GM21825 (cell line): ENCODE measurements at regions not wholly inside any gene's neighbourhood (a gene's known extent, or its start where the extent isn't known, plus 50 kb on each side); places are given as distances from the start of the nearest gene placed in this dataset.
"Not testable (repeated sequence)": the region's sequence is repeated elsewhere in the genome, so short reads cannot be mapped to it uniquely, and the experiment has no call there.

Experiments used
- ATAC-seq: cut with Tn5 transposase; IDR thresholded peaks from one replicate; pipeline ENCODE4 v1.9.1; 2021; ENCODE audit warnings: mild to moderate bottlenecking, moderate library complexity; ENCODE audit not compliant: unreplicated experiment

GRCh38 chr5:167918184-167918812 is 373.1 kb upstream of the WWC1 start:
- no peak for ATAC-seq

- ATAC-seq = no peak
Observed at GRCh38 chr5:167918813-167919483, 372.5 kb upstream of the WWC1 start.

DNA sequence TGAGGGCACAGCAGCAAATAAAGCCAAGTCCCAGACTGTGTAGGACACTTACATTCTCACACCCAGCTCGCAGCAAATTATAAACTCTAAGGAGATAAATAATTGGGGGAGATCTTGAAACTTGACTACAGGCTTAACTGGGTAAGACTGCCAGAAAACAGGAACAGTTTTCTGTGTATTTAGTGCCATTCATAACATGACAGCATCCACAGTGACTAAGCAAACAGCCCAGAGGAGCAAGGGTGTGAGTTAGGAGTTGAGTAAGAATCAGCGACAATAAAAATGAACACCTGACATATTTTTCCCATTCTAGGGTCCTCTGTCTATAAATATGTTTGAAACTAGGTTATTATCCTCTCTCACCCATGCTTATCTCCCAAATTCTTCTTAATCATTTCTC is 370.9 kb upstream of the WWC1 start:
- ATAC-seq = no peak

DNA sequence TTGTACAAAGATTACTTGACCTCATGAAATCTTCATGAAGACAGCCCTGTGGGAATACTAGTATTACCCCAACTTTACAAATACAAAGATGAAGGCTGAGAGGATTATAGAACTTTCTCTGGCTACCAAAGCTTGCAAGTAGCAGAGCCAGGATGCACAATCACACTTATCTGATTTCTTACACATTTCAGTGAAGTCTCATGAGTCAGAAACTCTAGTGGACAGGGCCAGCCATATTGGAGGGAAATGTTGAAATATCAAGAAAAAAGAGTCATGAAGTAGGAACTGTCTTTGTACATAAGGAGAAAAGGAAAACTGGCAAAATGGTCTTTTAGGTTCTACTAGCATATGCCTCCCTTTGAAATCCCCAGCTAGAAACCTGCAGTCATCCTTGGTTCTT is 369.6 kb upstream of the WWC1 start:
- ATAC-seq = no peak

DNA sequence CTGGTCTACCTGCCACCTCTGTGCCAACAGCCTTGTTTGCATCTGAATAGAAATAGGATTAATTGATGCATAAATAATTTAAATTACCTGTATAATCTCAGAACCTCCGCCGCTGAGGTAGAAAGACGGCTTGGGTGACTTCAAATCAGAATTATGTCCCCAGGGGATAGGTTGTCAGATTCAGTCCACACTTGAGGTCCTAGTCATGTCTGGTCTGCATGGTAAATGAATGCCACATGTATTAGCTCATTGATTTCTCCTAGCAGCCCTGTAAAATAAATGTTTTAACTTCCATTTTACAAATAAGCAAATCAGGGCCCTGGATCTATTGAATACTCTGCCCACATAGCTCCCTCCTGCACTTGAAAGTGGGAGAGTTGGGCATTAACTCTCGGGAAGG is 368.0 kb upstream of the WWC1 start:
- no peak for ATAC-seq

GRCh38 chr5:167929841-167930240 is 361.6 kb upstream of the WWC1 start:
- no peak for ATAC-seq

DNA sequence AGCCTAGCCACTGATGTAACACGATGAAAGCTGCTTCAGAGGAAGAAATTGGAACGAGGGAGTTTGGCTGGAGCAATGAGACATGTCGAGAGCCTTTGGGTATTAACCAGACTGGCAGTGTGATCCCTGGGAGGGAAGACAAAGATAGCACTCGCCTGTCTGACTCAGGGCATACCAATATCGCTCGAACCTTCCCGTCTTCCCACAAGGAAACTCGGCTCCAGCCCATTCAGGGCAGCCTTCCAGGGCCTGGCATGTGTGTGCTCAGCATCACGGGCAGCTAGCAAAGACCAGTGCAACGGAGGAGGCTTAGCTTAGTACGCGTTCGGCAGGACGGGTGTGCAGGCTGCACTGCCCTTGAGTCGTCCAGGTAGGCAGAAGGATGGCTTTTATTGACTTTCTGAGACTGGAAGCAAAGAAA is 356.9 kb upstream of the WWC1 start:
- ATAC-seq = no peak

- no peak for ATAC-seq
Observed at GRCh38 chr5:167936022-167936421, 355.4 kb upstream of the WWC1 start.

DNA sequence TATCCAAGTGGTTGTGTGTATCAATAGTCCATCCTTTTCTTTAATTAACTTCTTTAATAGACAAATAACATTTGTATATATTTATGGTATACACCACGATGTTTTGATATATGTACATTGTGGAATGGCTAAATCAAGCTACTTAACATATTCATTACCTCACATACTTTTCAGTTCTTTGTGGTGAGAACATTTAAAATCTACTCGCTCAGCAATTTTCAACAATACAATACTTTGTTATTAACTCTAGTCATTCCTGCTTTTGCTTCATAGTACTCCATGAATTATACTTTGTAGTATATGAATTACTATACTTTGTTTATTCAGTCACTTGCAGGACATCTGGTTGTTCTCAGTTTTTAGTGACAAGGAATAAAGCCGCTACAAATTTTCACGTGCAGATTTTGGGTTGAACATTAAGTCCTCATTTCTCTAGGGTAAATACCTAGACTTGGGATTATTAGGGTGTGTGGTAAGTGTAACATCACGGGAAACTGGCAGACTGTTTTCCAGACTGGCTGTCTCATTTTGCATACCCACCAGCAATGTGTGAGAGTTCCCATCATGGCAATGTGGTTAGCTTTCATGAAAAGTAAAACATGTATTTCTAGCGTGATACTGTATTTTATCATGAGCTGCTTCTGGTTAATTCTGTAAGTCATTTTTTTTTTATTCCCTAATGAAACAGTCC is 354.4 kb upstream of the WWC1 start:
- ATAC-seq = no peak

DNA sequence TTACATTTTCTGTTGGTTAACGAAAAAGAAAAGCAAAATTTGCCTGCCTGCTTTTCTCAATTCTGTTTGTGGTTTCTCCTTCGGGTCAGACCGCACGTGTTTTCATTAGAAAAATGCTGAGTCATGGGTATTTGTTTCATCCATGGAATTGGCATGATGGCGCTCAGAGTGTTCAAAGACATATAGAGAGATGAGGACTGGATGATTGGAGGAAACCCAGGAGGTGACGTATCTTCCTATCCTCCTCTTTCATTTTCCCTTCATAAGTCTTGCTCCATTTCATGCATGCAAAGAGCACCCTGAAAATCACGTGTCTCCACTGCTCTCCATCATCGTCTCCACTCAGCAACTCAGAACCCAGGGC is 353.8 kb upstream of the WWC1 start:
- no peak for ATAC-seq

- ATAC-seq = no peak
Observed at GRCh38 chr5:167939686-167940085, 351.8 kb upstream of the WWC1 start.

- no peak for ATAC-seq
Observed at GRCh38 chr5:167940911-167941310, 350.5 kb upstream of the WWC1 start.

DNA sequence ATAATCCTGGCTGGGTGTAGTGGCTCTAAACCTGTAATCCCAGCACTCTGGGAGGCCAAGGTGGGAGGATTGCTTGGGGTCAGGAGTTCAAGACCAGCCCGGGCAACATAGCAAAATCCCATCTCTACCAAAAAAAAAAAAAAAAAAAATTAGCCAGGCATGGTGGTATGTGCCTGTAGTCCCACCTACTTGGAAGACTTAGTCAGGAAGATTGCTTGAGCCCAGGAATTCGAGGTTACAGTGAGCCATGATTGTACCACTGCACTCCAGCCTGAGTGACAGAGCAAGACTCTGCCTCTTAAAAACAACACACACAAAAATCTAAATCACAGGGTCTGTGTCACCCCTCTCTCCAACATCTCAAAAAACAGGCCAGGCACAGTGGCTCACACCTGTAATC is 349.9 kb upstream of the WWC1 start:
- not testable (repeated sequence) for ATAC-seq

DNA sequence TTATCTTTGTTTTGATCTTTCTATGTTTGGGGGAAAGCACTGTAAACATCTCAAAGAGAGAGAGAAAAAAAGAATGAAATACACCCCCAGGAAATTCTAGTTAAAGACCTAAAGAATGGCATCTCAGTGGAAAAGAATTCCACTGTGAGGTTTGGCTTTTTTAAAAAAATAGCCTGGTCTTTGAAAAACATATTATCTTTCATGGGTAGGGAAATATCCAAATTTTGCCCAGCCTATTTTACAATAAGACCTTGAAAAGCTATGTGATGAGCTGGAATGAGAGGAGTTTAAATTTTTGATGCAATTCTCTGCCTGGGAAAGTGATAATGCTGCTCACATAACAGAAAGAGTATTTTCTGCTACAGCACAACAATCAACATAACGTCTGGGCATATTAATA is 348.1 kb upstream of the WWC1 start:
- ATAC-seq = no peak

GRCh38 chr5:167944121-167944852 is 347.2 kb upstream of the WWC1 start:
- ATAC-seq = no peak

DNA sequence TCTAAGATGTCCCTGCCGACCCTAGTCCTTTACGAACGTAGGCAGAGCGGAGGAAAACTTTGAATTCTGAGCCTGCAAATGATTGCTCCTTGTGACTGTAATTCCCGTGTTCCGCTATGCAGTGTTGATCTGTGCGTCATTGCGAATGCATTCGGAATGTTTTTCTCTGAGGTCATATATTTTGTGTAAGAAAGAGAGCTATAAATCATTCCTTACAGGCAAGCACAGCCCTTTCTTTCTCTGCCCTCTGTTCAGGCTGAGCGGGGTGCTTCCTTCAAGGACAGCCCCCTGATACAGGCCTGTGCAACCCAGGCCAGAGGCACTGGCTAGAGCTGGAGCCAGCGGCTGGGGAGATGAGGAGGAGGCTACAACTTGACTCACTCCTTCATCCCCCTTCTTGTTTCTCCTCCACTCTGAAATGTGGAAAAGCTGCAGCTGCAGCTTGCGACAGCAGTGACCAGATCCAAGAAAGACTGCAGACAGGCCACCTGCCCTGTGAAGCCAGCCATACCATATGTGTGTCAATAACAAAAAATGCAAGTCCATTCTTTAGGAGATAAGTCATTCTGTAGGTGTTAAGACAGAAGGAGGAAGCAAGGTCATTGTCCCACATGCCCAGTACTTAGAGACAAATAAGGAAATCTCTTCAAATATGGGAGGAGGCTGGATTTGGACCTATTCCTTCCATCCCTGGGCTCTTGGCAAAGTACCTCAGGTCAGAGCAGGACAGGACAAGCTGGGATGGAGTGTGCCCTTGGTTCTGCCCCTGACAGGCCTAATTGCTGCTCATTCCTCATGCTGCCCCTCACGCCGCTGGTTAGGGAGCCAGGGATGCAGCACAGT is 345.7 kb upstream of the WWC1 start:
- no peak for ATAC-seq

GRCh38 chr5:167947306-167947705 is 344.1 kb upstream of the WWC1 start:
- ATAC-seq = no peak

DNA sequence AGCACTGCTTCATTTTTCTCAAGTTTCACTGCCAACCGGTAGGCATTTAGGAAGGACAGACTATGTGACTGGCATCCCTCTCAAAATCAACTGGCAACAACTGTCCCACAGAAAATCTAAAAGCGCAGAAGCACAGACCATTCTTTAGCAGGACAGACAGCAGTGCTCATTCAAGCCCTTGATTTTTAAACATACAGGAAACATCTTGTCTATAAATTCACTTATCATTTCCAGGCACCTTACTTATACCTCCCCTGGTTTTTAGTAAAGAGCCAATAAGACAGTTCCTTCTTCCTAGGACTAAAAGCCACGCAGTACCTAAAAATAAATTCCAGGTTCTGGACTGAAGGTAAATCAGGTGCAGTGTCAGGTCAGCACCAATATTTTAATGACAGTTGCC is 343.2 kb upstream of the WWC1 start:
- no peak for ATAC-seq

GRCh38 chr5:167949435-167949834 is 342.0 kb upstream of the WWC1 start:
- ATAC-seq = no peak

DNA sequence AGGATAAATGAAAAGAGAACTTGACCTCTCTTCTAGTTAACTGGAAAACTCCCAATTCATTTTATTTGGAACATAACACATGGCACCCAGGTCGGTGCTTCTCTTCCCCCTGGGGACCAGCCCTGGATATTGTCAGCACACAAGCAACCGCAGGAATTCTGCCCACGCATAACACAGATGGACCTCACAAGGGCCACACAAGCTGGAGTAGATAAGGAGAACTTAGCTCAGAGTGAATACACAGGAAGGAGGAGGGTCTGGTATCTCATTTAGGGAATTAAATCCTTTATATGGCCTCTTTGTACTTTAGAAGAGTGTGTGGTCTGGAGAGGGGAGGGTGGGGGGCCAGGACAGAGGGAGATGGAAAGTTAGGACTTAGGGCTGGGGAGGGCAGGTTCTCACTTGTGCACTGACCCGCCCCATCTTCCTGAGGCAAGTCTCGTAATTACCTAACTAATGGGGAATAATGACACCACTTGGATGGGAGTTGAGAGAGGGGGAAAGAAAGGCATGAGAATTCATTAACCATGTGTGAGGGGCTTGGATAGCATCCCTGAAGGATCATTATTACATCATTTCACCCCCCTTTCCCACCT is 341.2 kb upstream of the WWC1 start:
- no peak for ATAC-seq
